ENCODE measurements at regions not wholly inside any gene's neighbourhood (a gene's known extent, or its start where the extent isn't known, plus 50 kb on each side); places are given as distances from the start of the nearest gene placed in this dataset.

GRCh38 chr3:118842147-118842863, 192.3 kb downstream of the IGSF11 start:
- TF ChIP-seq GATA3 (IDR thresholded peaks at IDR 0.05; ENCODE audit: low read depth, low read length) (no peak), GATA2 (IDR thresholded peaks at IDR 0.05; ENCODE audit: low read depth, low read length) (no peak)
